K562 (cell line): ENCODE measurements at regions not wholly inside any gene's neighbourhood (a gene's known extent, or its start where the extent isn't known, plus 50 kb on each side); places are given as distances from the start of the nearest gene placed in this dataset.

ENCODE experiments used
- ATAC-seq: fragments of 200-7000 bp; cut with Tn5 transposase; 3 replicates; pipeline ENCODE4 v1.9.1; 2020; ENCODE audit warnings: moderate library complexity
- BruUV-seq: library from RNA; stranded (reverse); fragments of 400-500 nt; replicated peaks from 2 replicates; lab custom pipeline; 2021; lab: Mats Ljungman, UMichigan
- CTCF ChIA-PET: fragments of 300-600 bp; formaldehyde crosslinking; extraction: SDS; loops from one replicate; lab custom pipeline; 2021; ENCODE audit warnings: low intra/inter-chr PET ratio; lab: Yijun Ruan, JAX
- POLR2A ChIA-PET: fragments of 300-600, 350-650 bp; sonication (Branson Sonifier 250); formaldehyde crosslinking; extraction: SDS; loops from one replicate; lab custom pipeline; 2021; ENCODE audit warnings: antibody characterized with exemption, inconsistent platforms; lab: Yijun Ruan, JAX
- DNase-seq, 4 experiments: peaks; one replicate each; pipeline versions ENCODE4 v3.0.0 to v3.0.0-alpha.2; 2011 to 2018; ENCODE audit warnings: low spot score in 3 of 4, mixed read lengths in 3 of 4; ENCODE audit errors: extremely low read depth in 1 of 4
- FAIRE-seq: peaks from 2 replicates; lab custom pipeline; 2011; peaks lifted over from hg19 to GRCh38; lab: Jason Lieb, UNC
- H2AFZ ChIP-seq: 2 replicates; pipeline ENCODE4 v1.6.0; 2011; ENCODE audit warnings: low read depth, low read length, control low read depth, inconsistent platforms
- H3K27ac ChIP-seq: fragments of 200-600 bp; 3 replicates; pipeline ENCODE4 v1.8.0; 2011; ENCODE audit warnings: low read depth, mild to moderate bottlenecking, control low read depth, inconsistent platforms, low read length, moderate library complexity, mixed read lengths; ENCODE audit errors: extremely low read depth
- H3K27me3 ChIP-seq, 2 experiments: fragments of 300-600 bp in 1 of 2; 2 replicates in 1 of 2; 3 replicates in 1 of 2; pipeline versions ENCODE4 v1.6.0 to v1.8.0; 2011; ENCODE audit warnings: inconsistent platforms in 2 of 2, low read length in 2 of 2, mild to moderate bottlenecking in 1 of 2, mixed read lengths in 1 of 2, moderate library complexity in 1 of 2; ENCODE audit not compliant: control insufficient read depth in 2 of 2, insufficient read depth in 2 of 2
- H3K36me3 ChIP-seq: fragments of 300-600 bp; 3 replicates; pipeline ENCODE4 v1.8.0; 2011; ENCODE audit warnings: mild to moderate bottlenecking, low read length, inconsistent platforms; ENCODE audit not compliant: control insufficient read depth, insufficient read depth
- H3K4me1 ChIP-seq, 2 experiments: fragments of 200-600 bp in 1 of 2; replicated peaks in 1 of 2; 2 replicates in 1 of 2; 3 replicates in 1 of 2; pipeline versions ENCODE4 v1.5.1 to v1.8.0; 2011; ENCODE audit warnings: inconsistent platforms in 2 of 2, low read length in 2 of 2, mild to moderate bottlenecking in 1 of 2, mixed read lengths in 1 of 2, moderate library complexity in 1 of 2; ENCODE audit not compliant: control insufficient read depth in 2 of 2, insufficient read depth in 2 of 2
- H3K4me2 ChIP-seq: 2 replicates; pipeline ENCODE4 v1.6.1; 2011; ENCODE audit warnings: low read length, control low read depth, inconsistent platforms, mixed read lengths; ENCODE audit not compliant: insufficient read depth
- H3K4me3 ChIP-seq: fragments of 200-600 bp; sonication (generic), shearing (Covaris generic); 2 replicates; pipeline ENCODE4 v1.5.1; 2016; ENCODE audit warnings: control low read depth, inconsistent platforms
- H3K79me2 ChIP-seq: fragments of 200-600 bp; 3 replicates; pipeline ENCODE4 v1.8.0; 2011; ENCODE audit warnings: low read length, inconsistent platforms; ENCODE audit not compliant: control insufficient read depth, insufficient read depth
- H3K9ac ChIP-seq, 2 experiments: 2 replicates each; pipeline versions ENCODE4 v1.6.0 to v1.6.1; 2011; ENCODE audit warnings: low read depth in 2 of 2, low read length in 2 of 2, control low read depth in 1 of 2, inconsistent platforms in 1 of 2, mild to moderate bottlenecking in 1 of 2, mixed read lengths in 1 of 2; ENCODE audit not compliant: insufficient read depth in 1 of 2
- H3K9me1 ChIP-seq: one replicate; pipeline ENCODE4 v1.6.0; 2011; ENCODE audit warnings: inconsistent platforms, mild to moderate bottlenecking, low read length, moderate library complexity; ENCODE audit not compliant: control insufficient read depth, insufficient read depth
- H3K9me3 ChIP-seq: replicated peaks from 2 replicates; pipeline ENCODE4 v1.5.1; 2011; ENCODE audit warnings: low read depth, low read length, inconsistent platforms; ENCODE audit not compliant: control insufficient read depth, insufficient read depth
- H4K20me1 ChIP-seq: replicated peaks from 2 replicates; pipeline ENCODE4 v1.6.1; 2011; ENCODE audit warnings: low read length, inconsistent platforms, mixed read lengths; ENCODE audit not compliant: control insufficient read depth, insufficient read depth
- ETV1 ChIP-seq: fragments of 450-650 bp; conservative IDR thresholded peaks from 2 replicates; pipeline ENCODE4 v1.6.1; 2016; ENCODE audit warnings: missing genetic modification characterization, control low read depth, low read depth, missing compliant biosample characterization
- NCOA2 ChIP-seq, 2 experiments: fragments of 450-650 bp; IDR thresholded peaks; 2 replicates each; pipeline ENCODE4 v1.6.1; 2018; ENCODE audit warnings: mild to moderate bottlenecking in 2 of 2, moderate library complexity in 1 of 2; ENCODE audit not compliant: partially characterized antibody in 2 of 2
- NR4A1 ChIP-seq, 2 experiments: fragments of 250-450 bp in 1 of 2; fragments of 450-650 bp in 1 of 2; sonication (Bioruptor Pico) in 1 of 2; IDR thresholded peaks; 2 replicates each; pipeline versions ENCODE4 v1.4.0 to v1.6.1; 2016 to 2020; ENCODE audit warnings: mild to moderate bottlenecking in 2 of 2, missing compliant biosample characterization in 1 of 2, missing genetic modification characterization in 1 of 2, moderate library complexity in 1 of 2
- TFAM ChIP-seq: fragments of 250-450 bp; sonication (Bioruptor Pico); conservative IDR thresholded peaks from 2 replicates; pipeline ENCODE4 v1.5.0; 2021; ENCODE audit warnings: mild to moderate bottlenecking, moderate library complexity
- ZNF280B ChIP-seq: fragments of 250-450 bp; sonication (Bioruptor Pico); IDR thresholded peaks from 2 replicates; pipeline ENCODE4 v1.5.1; 2021; ENCODE audit warnings: mild to moderate bottlenecking
- WGBS: fragments of 100-300 bp; shearing (Covaris generic); methylation state at CpG from one replicate; pipeline ENCODE4 v1.1.6; 2016; ENCODE audit warnings: low coverage, mixed read lengths; ENCODE audit not compliant: insufficient coverage; ENCODE audit errors: missing lambda C conversion rate; 5-methylcytosine and 5-hydroxymethylcytosine counted together
- in situ Hi-C: fragments of 300-500 bp; cut with MboI; formaldehyde crosslinking; loops from 4 replicates; pipeline ENCODE4 v1.15.0; 2018; ENCODE audit warnings: inconsistent platforms, mixed read lengths
- intact Hi-C: fragments of 100-400 bp; cut with micrococcal nuclease; formaldehyde crosslinking; loops from 2 replicates; pipeline ENCODE4 v1.14.2; 2022

- no TSS peak for BruUV-seq
- POLR2A ChIA-PET = no interaction called here
Observed at GRCh38 chrX:35696760-35697234, 101.3 kb upstream of the MAGEB16 start.

More at GRCh38 chrX:35696760-35697234, 101.3 kb upstream of the MAGEB16 start:
- H3K9me1 ChIP-seq = no peaks in the 10 kb centered on the region
- no peak overlapping the region for H3K4me2 ChIP-seq
- intact Hi-C loops = no loop called here
- no peak overlapping the region for H3K4me3 ChIP-seq
- 0% methylated on average over 1 of the region's 2 CpGs for WGBS
- no peaks in the 10 kb centered on the region for H4K20me1 ChIP-seq
- DNase-seq (no peak), ATAC-seq (no peak), FAIRE-seq (no peak)
- CTCF ChIA-PET = no interaction called here
- no peaks in the 10 kb centered on the region for H3K36me3 ChIP-seq
- no peaks in the 10 kb centered on the region for H3K4me1 ChIP-seq
- no peaks in the 10 kb centered on the region for H3K9me3 ChIP-seq
- H3K9ac ChIP-seq = no peak overlapping the region
- in situ Hi-C loops = no loop called here
- no peak overlapping the region for H2AFZ ChIP-seq
- H3K79me2 ChIP-seq = no peaks in the 10 kb centered on the region
- H3K27me3 ChIP-seq = no peaks in the 10 kb centered on the region
- no peak overlapping the region for H3K27ac ChIP-seq
- TF ChIP-seq NCOA2 (IDR thresholded peaks at IDR 0.05; ENCODE audit: partially characterized antibody in 2 of 2) (no peak), TFAM (CRISPR knock-in tag) (no peak), NR4A1 (CRISPR knock-in tag; IDR thresholded peaks at IDR 0.05) (no peak), NR4A1 (tag; IDR thresholded peaks at IDR 0.05) (no peak), ZNF280B (CRISPR knock-in tag) (no peak), ETV1 (tag) (no peak)
